Activated CD4-positive, alpha-beta T cell treated with anti-CD3 and anti-CD28 coated beads for 36 hours (primary cell): ENCODE measurements at regions not wholly inside any gene's neighbourhood (a gene's known extent, or its start where the extent isn't known, plus 50 kb on each side); places are given as distances from the start of the nearest gene placed in this dataset.

ENCODE experiments used
- ATAC-seq: fragments of 200-7000 bp; cut with Tn5 transposase; one replicate; pipeline ENCODE4 v1.10.0; 2021; ENCODE audit warnings: mild to moderate bottlenecking, moderate library complexity
- CTCF ChIA-PET: fragments of 350-600 bp; sonication (Branson Sonifier 250); formaldehyde crosslinking; loops from one replicate; lab custom pipeline; 2021; ENCODE audit warnings: antibody characterized with exemption; lab: Charles Lee
- POLR2A ChIA-PET: fragments of 350-600 bp; sonication (Branson Sonifier 250); formaldehyde crosslinking; loops from one replicate; lab custom pipeline; 2021; ENCODE audit warnings: antibody characterized with exemption, inconsistent platforms; lab: Charles Lee
- DNase-seq: peaks from one replicate; pipeline ENCODE4 v3.0.0-alpha.2; 2020
- H3K27ac Mint-ChIP-seq: one replicate; pipeline ENCODE4 v1.8.0; 2021; ENCODE audit warnings: mixed read lengths
- H3K27me3 Mint-ChIP-seq: one replicate; pipeline ENCODE4 v1.8.0; 2021; ENCODE audit warnings: mixed read lengths
- H3K36me3 Mint-ChIP-seq: one replicate; pipeline ENCODE4 v1.8.0; 2021; ENCODE audit warnings: low read depth, mixed read lengths
- H3K4me1 Mint-ChIP-seq: one replicate; pipeline ENCODE4 v1.8.0; 2021; ENCODE audit warnings: mixed read lengths
- H3K4me3 Mint-ChIP-seq: one replicate; pipeline ENCODE4 v1.8.0; 2021; ENCODE audit warnings: mild to moderate bottlenecking, moderate library complexity, mixed read lengths
- H3K9me3 Mint-ChIP-seq: one replicate; pipeline ENCODE4 v1.8.0; 2021; ENCODE audit warnings: low read depth, mixed read lengths
- intact Hi-C, 2 experiments: fragments of 100-400 bp; cut with DNase I in 1 of 2; cut with micrococcal nuclease in 1 of 2; formaldehyde crosslinking; loops; one replicate each; pipeline versions ENCODE4 v1.14.2 to v1.15.1; 2022 to 2024; cut with DNase I, micrococcal nuclease

DNA sequence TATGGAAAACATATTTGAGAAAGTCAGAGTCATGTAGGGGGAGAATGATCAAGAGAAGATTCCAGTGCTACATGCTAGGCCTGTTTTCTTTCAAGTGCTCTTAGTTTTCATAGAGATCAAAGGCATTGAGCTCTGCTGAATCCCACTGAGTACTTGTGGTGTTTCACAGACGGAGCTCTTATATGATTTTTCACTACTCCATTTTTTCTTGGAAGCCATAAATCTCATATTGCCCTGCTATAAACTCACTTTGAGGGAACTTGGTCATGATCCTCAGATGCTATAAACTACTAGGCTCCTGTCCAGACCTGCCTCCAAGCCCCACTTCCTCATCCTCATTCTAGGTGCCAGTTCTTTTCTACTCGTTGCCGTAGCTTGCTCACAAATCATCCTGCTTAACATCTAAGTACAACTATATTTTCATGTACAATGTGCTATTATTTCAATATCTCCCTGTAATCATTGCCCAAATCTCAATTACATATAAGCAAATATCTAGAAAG lies 180.8 kb upstream of the CCDC179 start:
- no peaks in the 10 kb centered on the region for H3K4me1 Mint-ChIP-seq
- DNase-seq (no peak), ATAC-seq (no peak)
- ChIA-PET CTCF (interaction anchor here (1.3 kb wide), 1 partner anchor 15 kb away, joined by 5 read pairs; no protein-coding TSS in a partner anchor), POLR2A (no interaction called here)
- H3K4me3 Mint-ChIP-seq, result no peak overlapping the region
- no peak overlapping the region for H3K27ac Mint-ChIP-seq
- no peaks in the 10 kb centered on the region for H3K36me3 Mint-ChIP-seq
- intact Hi-C loops, result no loop called here
- no peaks in the 10 kb centered on the region for H3K27me3 Mint-ChIP-seq
- H3K9me3 Mint-ChIP-seq, result peaks cover 13% of the 10 kb centered on the region

DNA sequence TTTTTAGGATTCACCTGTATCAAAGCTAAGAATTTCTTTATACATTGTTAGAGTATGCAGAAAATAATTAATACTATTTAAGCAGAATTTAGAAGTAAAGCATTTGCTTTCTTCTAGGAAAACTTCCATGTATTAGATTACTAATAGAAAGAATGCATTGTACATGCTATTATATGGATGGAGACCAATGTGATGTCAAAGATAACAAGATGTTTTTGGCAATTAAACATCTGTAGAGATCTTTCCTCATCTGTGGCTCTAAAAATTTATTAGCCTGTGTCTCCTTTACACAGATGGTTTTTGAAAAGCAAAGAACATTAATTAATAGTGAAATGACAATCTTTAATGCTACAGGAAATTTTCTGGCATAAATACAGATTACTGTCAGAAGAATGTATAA lies 198.4 kb upstream of the CCDC179 start:
- H3K36me3 Mint-ChIP-seq, result no peaks in the 10 kb centered on the region
- intact Hi-C loops, result no loop called here
- H3K4me1 Mint-ChIP-seq, result no peaks in the 10 kb centered on the region
- POLR2A ChIA-PET, result no interaction called here
- peaks cover 2% of the 10 kb centered on the region for H3K9me3 Mint-ChIP-seq
- no peaks in the 10 kb centered on the region for H3K27me3 Mint-ChIP-seq
- H3K4me3 Mint-ChIP-seq, result no peak overlapping the region
- ATAC-seq, result no peak
- no peak for DNase-seq
- no peak overlapping the region for H3K27ac Mint-ChIP-seq
- CTCF ChIA-PET, result no interaction called here

GRCh38 chr11:23063276-23063675 lies 203.0 kb upstream of the CCDC179 start:
- Mint-ChIP-seq H3K36me3 (no peaks in the 10 kb centered on the region), H3K9me3 (peaks cover 2% of the 10 kb centered on the region), H3K27ac (no peak overlapping the region), H3K4me3 (no peak overlapping the region), H3K4me1 (no peaks in the 10 kb centered on the region), H3K27me3 (no peaks in the 10 kb centered on the region)
- intact Hi-C loops, result no loop called here
- ChIA-PET CTCF (no interaction called here), POLR2A (no interaction called here)
- ATAC-seq (no peak), DNase-seq (no peak)

GRCh38 chr11:23078289-23078971 lies 218.2 kb upstream of the CCDC179 start:
- POLR2A ChIA-PET, result no interaction called here
- CTCF ChIA-PET, result no interaction called here
- H3K27me3 Mint-ChIP-seq, result no peaks in the 10 kb centered on the region

GRCh38 chr11:23079382-23079813 lies 219.1 kb upstream of the CCDC179 start:
- Mint-ChIP-seq H3K27ac (no peak overlapping the region), H3K27me3 (no peaks in the 10 kb centered on the region), H3K36me3 (no peaks in the 10 kb centered on the region), H3K4me3 (no peak overlapping the region), H3K9me3 (no peaks in the 10 kb centered on the region), H3K4me1 (no peaks in the 10 kb centered on the region)
- ATAC-seq (no peak), DNase-seq (no peak)
- intact Hi-C loops, result no loop called here
- CTCF ChIA-PET, result no interaction called here
- POLR2A ChIA-PET, result no interaction called here

More at GRCh38 chr11:23078289-23078971, 218.2 kb upstream of the CCDC179 start:
- intact Hi-C loops, result no loop called here
- Mint-ChIP-seq H3K36me3 (no peaks in the 10 kb centered on the region), H3K27ac (no peak overlapping the region), H3K9me3 (no peaks in the 10 kb centered on the region), H3K4me3 (no peak overlapping the region), H3K4me1 (no peaks in the 10 kb centered on the region)
- ATAC-seq (no peak), DNase-seq (no peak)

- no peaks in the 10 kb centered on the region for H3K36me3 Mint-ChIP-seq
- ChIA-PET CTCF (no interaction called here), POLR2A (no interaction called here)
- no peak overlapping the region for H3K27ac Mint-ChIP-seq
- H3K4me1 Mint-ChIP-seq, result no peaks in the 10 kb centered on the region
- no peaks in the 10 kb centered on the region for H3K27me3 Mint-ChIP-seq
- intact Hi-C loops, result no loop called here
- ATAC-seq, result no peak
- DNase-seq, result no peak
- no peaks in the 10 kb centered on the region for H3K9me3 Mint-ChIP-seq
- H3K4me3 Mint-ChIP-seq, result no peak overlapping the region
These were observed 227.1 kb upstream of the CCDC179 start for GRCh38 chr11:23087407-23087806.

GRCh38 chr11:23090659-23091058 lies 230.4 kb upstream of the CCDC179 start:
- H3K27ac Mint-ChIP-seq, result no peak overlapping the region
- no peaks in the 10 kb centered on the region for H3K27me3 Mint-ChIP-seq
- DNase-seq (no peak), ATAC-seq (no peak)
- H3K9me3 Mint-ChIP-seq, result no peaks in the 10 kb centered on the region
- no peaks in the 10 kb centered on the region for H3K36me3 Mint-ChIP-seq
- H3K4me3 Mint-ChIP-seq, result no peak overlapping the region
- CTCF ChIA-PET, result interaction anchor here (0.6 kb wide), 1 partner anchor 372 kb away, joined by 3 read pairs; no protein-coding TSS in a partner anchor
- H3K4me1 Mint-ChIP-seq, result no peaks in the 10 kb centered on the region
- intact Hi-C loops, result no loop called here
- POLR2A ChIA-PET, result no interaction called here

DNA sequence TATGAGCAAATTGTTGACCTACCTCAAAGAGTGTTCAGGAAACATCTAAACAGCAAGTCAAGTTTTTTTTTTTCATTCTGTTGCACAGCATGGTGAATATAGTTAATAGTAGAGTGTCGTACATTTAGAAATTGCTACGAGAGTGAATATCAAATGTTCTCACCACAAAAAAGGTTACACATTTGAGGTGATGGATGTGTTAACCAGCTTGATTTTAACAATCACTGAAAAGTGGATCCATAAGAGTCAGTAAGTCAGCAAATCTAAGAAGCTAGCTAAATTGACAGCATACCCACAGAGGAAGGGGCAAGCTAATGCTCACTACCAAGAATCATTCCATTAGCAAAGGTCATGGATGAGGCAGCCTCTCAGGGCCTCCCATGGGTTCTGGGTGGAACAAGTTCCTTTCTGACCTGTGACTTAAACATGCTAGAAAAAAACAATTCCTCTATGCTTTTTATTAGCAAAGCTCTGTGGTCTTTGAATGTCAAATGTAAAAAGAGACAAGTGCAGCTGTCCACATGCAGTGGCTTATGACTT lies 235.4 kb upstream of the CCDC179 start:
- ATAC-seq, result no peak
- ChIA-PET CTCF (no interaction called here), POLR2A (no interaction called here)
- no peaks in the 10 kb centered on the region for H3K9me3 Mint-ChIP-seq
- H3K27me3 Mint-ChIP-seq, result no peaks in the 10 kb centered on the region
- intact Hi-C loops, result no loop called here
- no peaks in the 10 kb centered on the region for H3K4me1 Mint-ChIP-seq
- no peak overlapping the region for H3K27ac Mint-ChIP-seq
- no peaks in the 10 kb centered on the region for H3K36me3 Mint-ChIP-seq
- no peak for DNase-seq
- H3K4me3 Mint-ChIP-seq, result no peak overlapping the region

GRCh38 chr11:23097891-23098290 lies 237.6 kb upstream of the CCDC179 start:
- DNase-seq (no peak), ATAC-seq (no peak)
- Mint-ChIP-seq H3K4me1 (no peaks in the 10 kb centered on the region), H3K27me3 (no peaks in the 10 kb centered on the region), H3K4me3 (no peak overlapping the region), H3K36me3 (no peaks in the 10 kb centered on the region), H3K9me3 (no peaks in the 10 kb centered on the region), H3K27ac (no peak overlapping the region)
- CTCF ChIA-PET, result interaction anchor here (2.7 kb wide), 1 partner anchor 15 kb away, joined by 7 read pairs; no protein-coding TSS in a partner anchor
- POLR2A ChIA-PET, result no interaction called here
- intact Hi-C loops, result no loop called here

DNA sequence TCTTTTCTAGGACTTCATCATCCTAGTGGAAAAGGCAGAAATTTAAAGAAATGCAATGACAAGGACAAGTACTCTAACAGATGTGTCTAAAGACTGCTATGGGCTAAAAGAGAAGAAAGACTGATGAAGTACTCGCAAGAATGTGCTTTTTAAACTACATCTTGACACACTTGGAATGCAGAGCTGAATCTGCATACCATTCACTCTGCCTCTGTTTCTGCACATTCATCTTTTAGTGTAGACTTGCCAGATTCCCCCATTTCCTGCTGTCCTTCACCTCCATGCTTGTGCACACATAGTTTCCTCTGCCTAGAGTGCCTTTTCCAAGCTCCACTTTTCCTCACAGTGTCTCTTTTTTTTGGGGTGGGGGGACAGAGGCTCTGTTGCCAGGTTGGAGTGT lies 239.0 kb upstream of the CCDC179 start:
- ChIA-PET CTCF (interaction anchor here (2.7 kb wide), 1 partner anchor 14 kb away, joined by 7 read pairs; no protein-coding TSS in a partner anchor), POLR2A (no interaction called here)
- Mint-ChIP-seq H3K4me3 (no peak overlapping the region), H3K4me1 (no peaks in the 10 kb centered on the region), H3K27ac (no peak overlapping the region), H3K9me3 (no peaks in the 10 kb centered on the region), H3K27me3 (no peaks in the 10 kb centered on the region), H3K36me3 (no peaks in the 10 kb centered on the region)
- intact Hi-C loops, result no loop called here
- ATAC-seq (no peak), DNase-seq (no peak)

- CTCF ChIA-PET, result no interaction called here
- Mint-ChIP-seq H3K9me3 (no peaks in the 10 kb centered on the region), H3K36me3 (no peaks in the 10 kb centered on the region), H3K4me1 (no peaks in the 10 kb centered on the region), H3K27ac (no peak overlapping the region), H3K4me3 (no peak overlapping the region), H3K27me3 (no peaks in the 10 kb centered on the region)
- DNase-seq (no peak), ATAC-seq (no peak)
- intact Hi-C loops, result no loop called here
- POLR2A ChIA-PET, result no interaction called here
These were observed 240.5 kb upstream of the CCDC179 start for GRCh38 chr11:23100726-23101125.

- H3K9me3 Mint-ChIP-seq, result no peaks in the 10 kb centered on the region
- no peak for DNase-seq
- no peak overlapping the region for H3K27ac Mint-ChIP-seq
- no peak for ATAC-seq
- POLR2A ChIA-PET, result no interaction called here
- H3K4me1 Mint-ChIP-seq, result no peaks in the 10 kb centered on the region
- no peaks in the 10 kb centered on the region for H3K27me3 Mint-ChIP-seq
- no peaks in the 10 kb centered on the region for H3K36me3 Mint-ChIP-seq
- CTCF ChIA-PET, result no interaction called here
- intact Hi-C loops, result no loop called here
- H3K4me3 Mint-ChIP-seq, result no peak overlapping the region
These were observed 243.1 kb upstream of the CCDC179 start for GRCh38 chr11:23103416-23103815.
